Fibroblast of mammary gland (primary cell): ENCODE measurements at regions not wholly inside any gene's neighbourhood (a gene's known extent, or its start where the extent isn't known, plus 50 kb on each side); places are given as distances from the start of the nearest gene placed in this dataset.

Source experiments
- DNase-seq: peaks from one replicate; pipeline ENCODE4 v3.0.0-alpha.2; 2010; ENCODE audit warnings: low read depth
- H3K4me3 ChIP-seq: 2 replicates; pipeline ENCODE4 v1.5.1; 2011; ENCODE audit warnings: low read depth, mild to moderate bottlenecking, low read length, moderate library complexity; ENCODE audit not compliant: control insufficient read depth
- CTCF ChIP-seq: conservative IDR thresholded peaks from 2 replicates; pipeline ENCODE4 v1.5.1; 2011; ENCODE audit warnings: low read depth, low read length, inconsistent platforms; ENCODE audit not compliant: control insufficient read depth, insufficient read depth

GRCh38 chr1:91594383-91595055, 93.9 kb downstream of the CDC7 start:
- no peak overlapping the region for H3K4me3 ChIP-seq
- no peak for TF ChIP-seq CTCF
- no peak for DNase-seq

GRCh38 chr1:91596474-91596873, 95.8 kb downstream of the CDC7 start:
- peak; percentile 56 for DNase-seq
- TF ChIP-seq CTCF, result no peak
- no peak overlapping the region for H3K4me3 ChIP-seq

GRCh38 chr1:91597215-91597614, 96.6 kb downstream of the CDC7 start:
- DNase-seq, result peak; percentile 21
- no peak overlapping the region for H3K4me3 ChIP-seq
- no peak for TF ChIP-seq CTCF

- DNase-seq, result no peak
- H3K4me3 ChIP-seq, result no peak overlapping the region
- no peak for TF ChIP-seq CTCF
Measured at GRCh38 chr1:91600431-91601337, 100.0 kb downstream of the CDC7 start.

GRCh38 chr1:91601554-91602376, 101.1 kb downstream of the CDC7 start:
- no peak overlapping the region for H3K4me3 ChIP-seq
- no peak for DNase-seq
- no peak for TF ChIP-seq CTCF

GRCh38 chr1:91603409-91603808, 102.8 kb downstream of the CDC7 start:
- no peak overlapping the region for H3K4me3 ChIP-seq
- TF ChIP-seq CTCF, result no peak
- no peak for DNase-seq
